Liver (tissue), 3 donors: ENCODE measurements at regions not wholly inside any gene's neighbourhood (a gene's known extent, or its start where the extent isn't known, plus 50 kb on each side); places are given as distances from the start of the nearest gene placed in this dataset.

Experiments used
- ATF3 ChIP-seq: IDR thresholded peaks from 2 replicates; pipeline ENCODE4 v1.6.1; 2016; ENCODE audit warnings: antibody characterized with exemption
- CTCF ChIP-seq: fragments of 150-350 bp; IDR thresholded peaks from 2 replicates; pipeline ENCODE4 v1.5.1; 2017; ENCODE audit warnings: improper control_type of control experiment, low read depth, low read length; ENCODE audit not compliant: missing input control
- EGR1 ChIP-seq, 2 donors: IDR thresholded peaks; 2 replicates each; pipeline ENCODE4 v1.6.1; 2016 to 2018; ENCODE audit warnings: antibody characterized with exemption in 2 of 2, low read depth in 2 of 2
- FOXA1 ChIP-seq: IDR thresholded peaks from 2 replicates; pipeline ENCODE4 v1.6.1; 2016; ENCODE audit warnings: antibody characterized with exemption
- GABPA ChIP-seq, 2 donors: IDR thresholded peaks in 1 of 2; conservative IDR thresholded peaks in 1 of 2; 2 replicates each; pipeline ENCODE4 v1.6.1; 2016; ENCODE audit warnings: antibody characterized with exemption in 2 of 2, mild to moderate bottlenecking in 1 of 2, moderate library complexity in 1 of 2
- HNF4A ChIP-seq, 2 donors: conservative IDR thresholded peaks; 2 replicates each; pipeline ENCODE4 v1.6.1; 2016; ENCODE audit warnings: antibody characterized with exemption in 2 of 2, mild to moderate bottlenecking in 2 of 2
- HNF4G ChIP-seq: IDR thresholded peaks from 2 replicates; pipeline ENCODE4 v1.6.1; 2016; ENCODE audit warnings: antibody characterized with exemption
- JUND ChIP-seq, 2 donors: IDR thresholded peaks; 2 replicates each; pipeline ENCODE4 v1.6.1; 2016; ENCODE audit warnings: antibody characterized with exemption in 2 of 2
- MAX ChIP-seq: IDR thresholded peaks from 2 replicates; pipeline ENCODE4 v1.6.1; 2016; ENCODE audit warnings: antibody characterized with exemption
- RAD21 ChIP-seq, 2 donors: IDR thresholded peaks; 2 replicates each; pipeline ENCODE4 v1.6.1; 2016; ENCODE audit warnings: antibody characterized with exemption in 2 of 2, mild to moderate bottlenecking in 2 of 2
- REST ChIP-seq: IDR thresholded peaks from 2 replicates; pipeline ENCODE4 v1.6.1; 2016; ENCODE audit warnings: antibody characterized with exemption, mild to moderate bottlenecking
- SP1 ChIP-seq: IDR thresholded peaks from 2 replicates; pipeline ENCODE4 v1.6.1; 2018; ENCODE audit warnings: antibody characterized with exemption, mild to moderate bottlenecking
- YY1 ChIP-seq: IDR thresholded peaks from 2 replicates; pipeline ENCODE4 v1.6.1; 2016; ENCODE audit warnings: antibody characterized with exemption, mild to moderate bottlenecking
- ZBTB33 ChIP-seq: IDR thresholded peaks from 2 replicates; pipeline ENCODE4 v1.6.1; 2016; ENCODE audit warnings: antibody characterized with exemption
- donor health status: healthy.
- donor health status: healthy.

- TF ChIP-seq CTCF (no peak), SP1 (no peak), REST (no peak), RAD21 (IDR thresholded peaks at IDR 0.05) (no peak), MAX (no peak), JUND (IDR thresholded peaks at IDR 0.05) (no peak), ATF3 (no peak), YY1 (no peak), GABPA (IDR thresholded peaks at IDR 0.05 in 1 of 2, conservative IDR thresholded peaks at IDR 0.05 in 1 of 2) (no peak), HNF4A (conservative IDR thresholded peaks at IDR 0.05) (no peak), EGR1 (IDR thresholded peaks at IDR 0.05; ENCODE audit: low read depth in 2 of 2) (no peak), ZBTB33 (no peak), FOXA1 (no peak), HNF4G (no peak)
These were observed 72.4 kb downstream of the IL21 start for GRCh38 chr4:122548452-122548851.
